ENCODE measurements at regions not wholly inside any gene's neighbourhood (a gene's known extent, or its start where the extent isn't known, plus 50 kb on each side); places are given as distances from the start of the nearest gene placed in this dataset.
A peak's percentile ranks its signal among the peaks of the same experiment; 100 is the strongest.

- DNase-seq (ENCODE audit: low read depth) = no peak
Measured at GRCh38 chr14:44010071-44010470, 497.0 kb downstream of the FSCB start.

GRCh38 chr14:44009642-44010041 lies 497.4 kb downstream of the FSCB start:
- DNase-seq (ENCODE audit: low read depth) = no peak

- no peak for DNase-seq (ENCODE audit: low read depth)
Measured at GRCh38 chr14:43988989-43989388, 518.1 kb downstream of the FSCB start.

- DNase-seq (ENCODE audit: low read depth) = no peak
Measured at GRCh38 chr14:43983721-43984120, 523.4 kb downstream of the FSCB start.

- DNase-seq (ENCODE audit: low read depth) = no peak
Measured at GRCh38 chr14:43981135-43981768, 525.8 kb downstream of the FSCB start.

GRCh38 chr14:43956741-43957140 lies 550.3 kb downstream of the FSCB start:
- DNase-seq (ENCODE audit: low read depth) = no peak

- DNase-seq (ENCODE audit: low read depth) = no peak
Measured at GRCh38 chr14:43949400-43949799, 557.7 kb downstream of the FSCB start.

- no peak for DNase-seq (ENCODE audit: low read depth)
Measured at GRCh38 chr14:43939836-43940235, 567.2 kb downstream of the FSCB start.

GRCh38 chr14:43938588-43939281 lies 568.3 kb downstream of the FSCB start:
- no peak for DNase-seq (ENCODE audit: low read depth)

GRCh38 chr14:43937001-43937400 lies 570.1 kb downstream of the FSCB start:
- DNase-seq (ENCODE audit: low read depth) = no peak

GRCh38 chr14:43934102-43934501 lies 573.0 kb downstream of the FSCB start:
- DNase-seq (ENCODE audit: low read depth) = no peak

- no peak for DNase-seq (ENCODE audit: low read depth)
Measured at GRCh38 chr14:43914041-43914693, 592.9 kb downstream of the FSCB start.

- DNase-seq (ENCODE audit: low read depth) = no peak
Measured at GRCh38 chr14:43903209-43903608, 603.9 kb downstream of the FSCB start.

- no peak for DNase-seq (ENCODE audit: low read depth)
Measured at GRCh38 chr14:43901911-43902673, 605.0 kb downstream of the FSCB start.

GRCh38 chr14:43900173-43900655 lies 606.9 kb downstream of the FSCB start:
- no peak for DNase-seq (ENCODE audit: low read depth)

- DNase-seq (ENCODE audit: low read depth) = no peak
Measured at GRCh38 chr14:43898687-43899086, 608.4 kb downstream of the FSCB start.

- no peak for DNase-seq (ENCODE audit: low read depth)
Measured at GRCh38 chr14:43896044-43896443, 611.0 kb downstream of the FSCB start.

- peak; percentile 7 for DNase-seq (ENCODE audit: low read depth)
Measured at GRCh38 chr14:43894534-43894933, 612.5 kb downstream of the FSCB start.

GRCh38 chr14:43887523-43887922 lies 619.6 kb downstream of the FSCB start:
- no peak for DNase-seq (ENCODE audit: low read depth)

- no peak for DNase-seq (ENCODE audit: low read depth)
Measured at GRCh38 chr14:43877351-43877960, 629.6 kb downstream of the FSCB start.

- DNase-seq (ENCODE audit: low read depth) = no peak
Measured at GRCh38 chr14:43872752-43873655, 634.1 kb downstream of the FSCB start.
